ENCODE measurements at regions not wholly inside any gene's neighbourhood (a gene's known extent, or its start where the extent isn't known, plus 50 kb on each side); places are given as distances from the start of the nearest gene placed in this dataset.

- DNase-seq = no peak
These were observed 92.2 kb downstream of the TEX51 start for GRCh38 chr2:126990605-126991532.

DNA sequence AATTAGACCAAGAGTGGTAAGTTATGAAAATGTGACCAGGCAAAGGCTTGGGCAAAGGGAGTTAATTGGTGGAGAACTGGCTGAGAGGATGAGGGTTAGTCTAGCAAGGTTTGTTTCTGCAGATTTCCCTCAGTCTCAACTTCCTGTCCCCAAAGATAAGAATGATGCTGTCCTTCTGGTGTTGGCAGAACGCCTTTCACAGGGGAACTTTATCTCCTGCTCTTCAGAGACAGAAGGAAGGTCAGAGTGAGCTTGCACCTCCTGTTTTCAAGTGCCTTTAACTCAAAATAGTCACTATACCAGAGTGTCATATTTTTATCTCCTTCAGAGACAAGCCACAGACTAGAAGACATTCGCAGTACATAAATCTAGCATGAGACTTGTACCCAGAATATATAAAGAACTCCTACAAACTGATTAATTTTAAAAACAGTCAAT lies 95.7 kb downstream of the TEX51 start:
- DNase-seq = no peak

DNA sequence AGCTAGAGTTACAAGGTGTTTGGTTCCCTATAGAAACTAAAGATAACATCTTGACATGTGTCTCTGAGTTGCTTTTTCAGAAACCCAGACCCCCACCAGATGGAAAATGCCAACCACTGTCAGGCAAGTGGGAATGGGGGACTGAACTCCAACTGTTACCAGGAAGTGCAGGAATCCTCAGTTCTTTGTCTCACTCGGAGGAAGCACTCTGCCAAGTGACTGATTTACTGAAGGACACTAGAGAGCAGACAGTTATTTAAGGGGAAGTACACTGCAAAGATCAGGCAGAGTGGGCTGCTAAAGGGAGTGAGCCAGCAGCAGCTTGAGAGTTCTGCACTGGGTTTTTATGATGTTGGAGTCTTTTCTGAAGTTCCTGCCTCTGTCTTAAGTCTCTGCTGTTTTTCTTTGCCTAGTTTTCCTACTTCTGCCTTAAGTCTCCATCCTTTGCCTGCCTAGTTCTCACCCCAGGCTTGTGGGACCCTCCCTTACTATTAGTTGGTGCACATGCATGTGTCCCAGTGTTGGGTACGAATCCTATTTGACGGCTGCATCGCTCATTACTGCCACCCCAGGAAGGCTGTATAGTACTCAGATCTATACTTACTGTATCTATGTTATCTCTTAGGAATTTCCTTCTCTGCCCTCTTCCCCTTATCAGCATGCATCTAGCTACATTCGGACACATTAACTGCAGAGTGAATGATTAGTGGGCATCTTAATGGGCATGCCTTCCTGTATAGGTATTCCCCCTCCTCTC lies 97.1 kb downstream of the TEX51 start:
- DNase-seq = no peak

GRCh38 chr2:126996378-126996699 lies 97.6 kb downstream of the TEX51 start:
- DNase-seq = no peak
